ENCODE measurements at regions not wholly inside any gene's neighbourhood (a gene's known extent, or its start where the extent isn't known, plus 50 kb on each side); places are given as distances from the start of the nearest gene placed in this dataset.

DNA sequence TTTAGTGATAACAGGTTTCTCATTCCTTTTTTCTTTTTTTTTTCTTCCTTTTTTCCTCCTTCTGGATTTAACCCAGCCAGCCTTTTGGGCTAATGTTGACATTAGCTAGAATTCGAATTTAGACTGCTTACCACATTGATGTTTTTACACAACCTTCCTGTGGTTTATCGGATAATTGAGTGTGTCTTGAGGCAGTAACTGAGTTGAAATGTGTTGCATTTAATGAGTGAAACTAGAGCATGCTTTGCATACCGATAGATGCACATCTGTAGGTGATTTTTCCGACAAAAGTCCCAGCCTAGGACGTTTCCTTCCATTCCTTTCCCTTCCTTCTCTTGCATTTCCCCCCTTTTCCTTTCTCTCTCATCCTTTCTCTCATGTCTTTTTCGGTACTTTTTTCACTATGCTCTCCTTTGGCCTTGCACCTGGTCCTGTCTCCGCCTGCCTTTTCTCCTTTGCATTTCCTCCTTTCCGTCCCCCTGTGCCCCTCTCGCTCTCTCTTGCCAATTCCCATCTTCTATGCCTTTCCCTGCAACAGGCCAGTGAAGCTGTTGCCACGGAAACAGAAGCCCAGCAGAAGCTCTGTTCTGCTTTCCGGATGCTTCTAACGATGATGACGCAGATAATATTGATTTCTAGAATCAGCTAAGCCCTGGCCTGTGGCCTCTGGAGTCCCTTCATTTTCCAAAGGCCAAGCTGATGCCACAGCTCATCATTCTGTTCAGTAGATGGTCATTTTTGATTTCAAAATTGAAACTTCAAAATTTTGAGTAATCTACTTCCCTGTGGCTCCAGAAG, 76.1 kb downstream of the SLC25A47 start:
- no peak for DNase-seq (ENCODE audit: low read depth)

DNA sequence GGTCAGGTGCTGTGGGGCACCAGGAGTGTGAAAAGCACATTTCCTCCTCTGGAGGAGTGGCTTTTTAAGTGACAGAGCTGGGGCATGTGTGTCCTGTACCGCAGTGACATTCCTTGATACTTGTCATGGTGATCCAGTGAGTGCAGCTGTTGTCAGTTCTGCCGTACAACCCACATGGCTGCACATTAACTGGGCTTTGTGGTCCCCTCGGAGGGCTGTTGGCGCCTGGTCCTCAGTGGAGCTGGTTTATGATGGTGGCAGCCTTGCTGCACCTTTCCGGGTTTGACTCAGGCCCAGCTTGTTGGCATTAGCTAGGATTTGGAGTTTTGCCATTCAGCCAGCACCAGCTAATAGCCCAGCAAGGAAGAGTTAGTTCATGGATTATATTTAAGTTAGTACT, 77.0 kb downstream of the SLC25A47 start:
- DNase-seq (ENCODE audit: low read depth), result no peak

DNA sequence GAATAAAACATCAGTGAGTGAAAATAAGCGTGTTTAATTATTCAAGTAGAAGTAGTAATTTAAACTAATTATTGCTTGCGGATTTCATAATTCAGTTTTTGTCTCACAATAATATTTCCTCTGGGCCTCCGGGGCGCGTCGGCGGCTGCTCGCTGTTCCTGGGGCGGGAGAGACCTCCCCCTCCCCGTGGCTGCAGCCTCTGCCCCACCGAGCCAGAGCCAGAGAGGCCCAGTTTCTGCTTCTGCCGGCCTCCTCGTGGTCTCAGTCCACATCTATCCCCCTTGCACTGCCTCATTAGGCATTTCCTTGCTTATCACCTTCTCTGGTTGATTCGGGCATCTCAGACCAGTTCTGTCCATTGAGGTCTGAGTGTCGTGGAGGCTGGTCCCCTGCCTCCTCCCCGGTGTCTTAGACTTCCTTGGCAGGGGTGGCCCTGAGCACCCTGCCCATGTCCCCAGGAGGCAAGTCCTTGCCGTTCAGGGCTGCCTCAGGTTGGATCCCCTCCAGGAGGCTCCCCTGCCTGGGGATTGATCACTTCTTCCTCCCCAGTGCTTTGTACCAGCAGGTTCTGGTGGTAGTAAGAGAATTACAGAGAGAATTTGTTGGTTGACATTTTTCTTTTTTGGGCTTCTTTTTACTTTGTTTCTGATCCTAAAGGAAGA, 78.0 kb downstream of the SLC25A47 start:
- DNase-seq (ENCODE audit: low read depth), result no peak

DNA sequence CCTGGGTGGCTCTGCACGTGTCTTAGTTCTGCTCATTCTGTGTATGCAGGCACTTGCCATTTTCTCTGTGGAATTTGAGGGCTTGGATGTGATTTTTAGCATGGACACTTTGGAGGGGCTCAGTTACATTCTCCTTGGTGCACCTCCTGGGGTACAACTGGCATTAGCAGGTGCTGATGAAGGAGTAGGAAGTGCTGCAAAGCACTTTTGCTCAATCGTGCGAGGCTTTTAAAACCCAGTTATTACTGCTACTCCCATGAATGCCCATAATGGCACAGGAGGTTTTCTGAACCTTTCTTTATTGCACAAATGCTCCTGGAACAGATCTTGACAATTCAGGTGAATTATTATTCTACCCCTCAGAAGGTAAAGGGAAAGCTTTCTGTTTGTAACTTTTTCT, 78.7 kb downstream of the SLC25A47 start:
- DNase-seq (ENCODE audit: low read depth), result no peak

DNA sequence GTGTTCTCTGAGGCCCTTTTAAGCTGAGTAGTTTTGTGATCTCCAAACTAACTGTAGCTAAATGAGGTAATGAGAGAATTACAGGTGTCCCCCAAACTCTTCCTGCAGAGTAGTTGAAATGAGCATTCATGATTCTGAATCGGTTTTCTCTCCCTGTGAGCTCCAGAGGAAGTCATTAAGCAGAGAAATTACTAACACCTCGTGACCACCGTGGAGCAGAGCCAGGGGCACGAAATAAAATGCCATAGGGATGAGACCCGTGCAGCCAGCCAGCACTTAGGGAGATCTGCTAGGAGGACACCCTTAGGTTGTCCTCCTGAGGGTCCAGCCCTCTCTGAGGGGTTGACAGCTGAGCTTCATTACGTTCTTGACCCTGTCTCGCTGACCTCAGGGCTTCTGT, 79.5 kb downstream of the SLC25A47 start:
- DNase-seq (ENCODE audit: low read depth), result no peak

DNA sequence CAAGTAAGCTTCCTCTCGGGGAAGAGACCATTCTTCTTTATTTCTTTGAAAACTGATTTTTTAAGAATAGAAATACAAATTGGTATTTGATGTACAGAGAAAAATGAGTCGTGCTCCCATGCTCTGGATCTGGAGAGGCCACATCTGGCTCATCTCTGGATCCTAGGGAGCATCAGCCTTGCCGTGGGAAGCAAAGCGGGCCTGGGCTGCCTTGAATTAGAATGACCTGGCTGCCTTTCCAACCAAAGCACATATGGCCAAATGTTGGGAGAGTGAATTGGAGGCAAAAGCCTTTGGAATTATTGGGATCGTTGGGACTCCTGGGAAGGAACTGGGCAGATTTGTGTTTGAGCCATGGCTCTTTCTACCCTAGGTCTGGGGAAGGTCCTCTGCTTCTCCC, 80.0 kb downstream of the SLC25A47 start:
- no peak for DNase-seq (ENCODE audit: low read depth)

DNA sequence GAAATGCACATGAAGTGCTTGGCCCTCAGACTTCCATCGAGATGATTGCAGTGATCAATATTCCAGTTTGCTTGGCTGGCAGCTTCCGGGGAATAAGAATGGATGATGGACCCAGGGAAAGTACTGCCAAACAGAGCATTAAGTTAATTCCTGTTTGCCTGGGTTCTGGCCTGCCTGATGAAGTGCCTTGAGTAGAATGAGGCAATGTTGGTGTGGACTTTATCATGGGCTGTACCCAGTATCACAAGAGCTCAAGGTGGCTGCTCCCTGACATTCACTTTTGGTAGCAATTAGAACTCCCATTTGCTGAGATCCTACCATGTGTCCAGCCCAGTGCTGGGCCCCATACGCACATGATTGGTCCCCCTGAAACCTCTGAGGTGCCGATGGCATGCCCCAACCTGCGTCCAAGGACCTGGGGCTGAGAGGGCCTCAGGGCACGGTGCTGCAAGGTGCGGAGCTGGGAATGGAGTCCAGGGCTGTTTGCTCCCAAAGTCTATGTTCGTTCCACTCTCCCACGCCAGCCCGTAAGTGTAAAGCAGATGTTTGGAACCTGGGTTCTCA, 80.7 kb downstream of the SLC25A47 start:
- no peak for DNase-seq (ENCODE audit: low read depth)

DNA sequence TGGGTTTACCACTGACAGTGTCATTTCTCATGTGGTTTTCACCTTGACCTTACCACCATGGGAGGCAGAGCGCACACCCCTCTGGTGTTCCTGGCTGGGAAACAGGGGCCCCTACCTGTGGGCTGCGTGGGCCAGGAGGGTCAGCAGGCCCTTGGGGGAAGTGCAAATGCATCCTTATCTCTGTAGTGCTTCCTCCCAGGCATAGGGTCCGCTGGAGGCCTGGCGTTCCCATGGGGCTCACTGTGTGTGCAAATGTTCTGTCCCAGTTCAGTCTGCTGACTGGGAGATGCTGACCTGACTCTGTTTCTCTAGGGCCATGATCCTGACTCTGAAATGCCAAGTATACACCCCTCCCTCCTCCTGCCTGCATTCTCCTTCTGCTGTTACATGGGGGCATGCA, 81.3 kb downstream of the SLC25A47 start:
- DNase-seq (ENCODE audit: low read depth), result no peak

DNA sequence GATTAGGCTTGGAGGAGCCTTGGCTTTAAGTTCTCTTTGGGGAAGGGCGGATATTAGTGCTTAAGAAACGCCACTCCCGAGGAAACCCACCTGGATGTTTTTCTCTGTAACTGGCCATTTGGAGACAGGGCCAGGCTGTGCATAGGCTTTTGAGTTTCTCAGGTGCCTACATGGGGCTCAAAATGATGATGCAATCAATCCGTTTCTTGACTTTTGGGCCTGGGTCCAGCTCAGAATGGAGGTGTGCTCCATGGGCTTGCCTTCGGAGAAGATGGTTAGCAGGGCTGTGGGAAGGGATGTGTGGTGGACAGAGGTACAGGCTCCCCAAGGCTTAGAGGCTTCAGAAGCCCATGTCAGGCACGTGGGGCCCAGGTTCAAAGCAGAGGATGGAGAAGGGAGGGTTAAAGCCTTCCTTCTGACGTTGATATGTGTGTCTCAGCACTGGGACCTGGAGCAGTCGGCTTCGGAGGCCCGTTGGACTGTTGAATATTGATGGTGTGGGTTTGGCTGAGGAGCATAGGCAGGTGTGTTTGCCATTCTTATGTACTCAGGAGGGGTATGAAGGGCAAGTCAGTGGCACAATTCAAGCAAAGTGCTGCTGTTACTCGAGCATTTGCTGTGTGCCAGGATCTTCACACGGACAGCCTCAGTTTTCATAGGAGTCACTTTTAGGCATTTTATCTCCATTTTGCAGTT, 82.8 kb downstream of the SLC25A47 start:
- DNase-seq (ENCODE audit: low read depth), result no peak

DNA sequence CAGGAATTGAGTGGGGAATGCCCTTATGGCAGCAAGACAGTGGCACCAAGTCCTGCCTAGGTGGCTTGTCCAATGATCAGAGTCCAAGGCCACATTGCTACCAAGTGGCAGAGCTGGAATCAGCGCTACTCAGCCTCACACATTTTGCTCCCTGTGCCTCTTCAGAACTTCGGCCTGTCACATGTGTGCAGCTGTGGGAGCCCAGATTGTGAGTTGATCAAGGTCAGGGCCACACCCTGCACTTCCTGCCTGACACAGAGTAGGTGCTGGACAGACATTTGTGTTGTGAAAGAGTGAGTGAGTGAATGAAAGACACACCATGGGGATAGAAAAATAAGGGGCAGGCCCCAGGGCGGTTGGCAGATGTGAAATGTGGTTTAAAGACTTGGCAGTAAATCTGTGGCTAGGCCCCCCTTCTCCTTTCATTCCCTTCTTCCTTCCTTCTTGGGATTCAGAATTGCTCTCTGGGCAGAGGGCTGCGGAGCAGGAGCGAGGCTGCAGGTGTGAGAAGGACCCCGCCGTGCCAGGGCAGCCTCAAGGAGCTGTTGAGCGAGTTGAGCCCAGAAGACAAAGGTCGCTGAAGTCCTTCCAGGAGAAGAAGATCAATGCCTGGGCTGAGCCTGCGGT, 83.5 kb downstream of the SLC25A47 start:
- DNase-seq (ENCODE audit: low read depth), result peak; percentile 26

DNA sequence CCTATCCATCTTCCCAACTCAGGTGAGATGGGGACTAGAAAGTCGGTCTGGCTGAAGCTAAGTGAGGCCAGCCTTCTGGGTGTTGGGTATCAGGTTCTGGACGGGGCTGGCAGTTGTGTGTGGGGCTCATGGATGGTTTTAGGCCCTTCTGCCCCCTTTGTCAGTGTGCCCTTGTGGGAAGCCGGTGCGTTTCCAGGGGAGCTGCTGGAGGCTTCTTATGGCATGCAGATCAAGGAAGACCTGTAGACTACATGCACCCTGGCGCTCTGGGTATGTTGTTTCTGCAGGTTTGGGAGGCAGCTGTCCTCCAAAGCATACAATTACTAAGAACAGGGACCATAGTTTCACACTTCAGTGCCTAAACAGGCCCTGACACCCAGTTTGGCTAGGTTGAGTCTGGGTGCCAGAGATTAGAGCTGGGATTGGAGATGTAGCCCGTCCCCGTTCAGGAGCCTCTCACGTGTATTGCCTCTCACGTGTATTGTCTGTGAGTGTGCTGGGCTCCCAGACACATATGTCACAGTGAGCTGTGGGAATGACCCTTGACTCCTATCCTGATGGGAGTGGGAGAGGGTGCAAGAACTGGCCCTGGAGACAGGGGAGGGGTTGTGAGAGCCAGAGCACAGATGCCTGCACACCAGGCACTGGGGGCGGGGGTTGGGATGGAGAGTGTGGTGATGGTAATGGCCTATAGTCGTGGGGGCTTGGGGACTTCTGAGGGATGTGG, 84.4 kb downstream of the SLC25A47 start:
- DNase-seq (ENCODE audit: low read depth), result no peak

DNA sequence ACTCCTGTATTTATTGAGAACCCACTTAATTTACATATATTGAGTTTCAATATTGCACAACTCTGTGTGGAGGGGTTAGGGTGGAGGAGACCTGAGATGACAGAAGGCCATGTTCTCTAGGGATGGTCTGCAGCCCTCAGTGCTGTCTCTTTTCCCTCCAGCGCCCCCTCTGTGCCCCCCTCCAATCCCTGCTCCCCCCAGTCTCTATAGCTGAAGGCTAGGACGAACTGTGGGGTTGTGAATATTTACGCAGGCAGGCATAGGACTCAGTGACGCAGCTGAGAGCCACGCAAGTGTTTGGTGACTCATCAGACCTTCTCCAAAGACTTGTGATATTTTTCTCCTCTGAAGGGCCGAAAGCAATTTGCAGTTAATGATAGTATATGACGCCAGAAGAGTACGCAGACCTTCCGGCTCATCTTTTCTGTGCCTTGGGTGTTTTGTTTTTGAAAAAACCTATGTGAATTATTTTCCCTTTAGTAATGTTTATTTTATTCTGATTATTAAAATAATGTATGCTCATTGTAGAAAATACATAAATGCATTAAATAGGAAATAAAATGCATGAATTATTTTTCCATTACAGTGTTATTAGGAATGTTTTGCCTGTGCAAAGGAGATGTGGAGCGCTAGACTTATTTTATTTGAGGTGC, 85.3 kb downstream of the SLC25A47 start:
- peak; percentile 12 for DNase-seq (ENCODE audit: low read depth)

DNA sequence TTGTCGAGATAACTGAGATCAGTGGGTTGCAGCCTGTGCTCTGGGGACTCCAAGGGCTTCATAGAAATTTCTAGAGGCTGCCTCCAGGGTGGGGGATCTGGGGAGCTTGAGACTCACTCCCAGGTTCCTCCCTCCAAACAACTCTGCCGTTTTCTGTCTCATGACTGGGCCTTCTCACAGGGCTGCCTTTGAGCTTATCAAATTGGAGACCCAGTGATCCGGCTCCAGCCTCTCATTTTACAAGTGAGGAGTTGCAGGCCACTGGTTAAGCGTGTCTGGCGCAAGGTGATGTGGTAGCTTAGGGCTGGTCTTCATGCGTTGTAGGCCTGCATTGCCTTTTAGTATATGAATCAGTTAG, 85.8 kb downstream of the SLC25A47 start:
- DNase-seq (ENCODE audit: low read depth), result no peak

DNA sequence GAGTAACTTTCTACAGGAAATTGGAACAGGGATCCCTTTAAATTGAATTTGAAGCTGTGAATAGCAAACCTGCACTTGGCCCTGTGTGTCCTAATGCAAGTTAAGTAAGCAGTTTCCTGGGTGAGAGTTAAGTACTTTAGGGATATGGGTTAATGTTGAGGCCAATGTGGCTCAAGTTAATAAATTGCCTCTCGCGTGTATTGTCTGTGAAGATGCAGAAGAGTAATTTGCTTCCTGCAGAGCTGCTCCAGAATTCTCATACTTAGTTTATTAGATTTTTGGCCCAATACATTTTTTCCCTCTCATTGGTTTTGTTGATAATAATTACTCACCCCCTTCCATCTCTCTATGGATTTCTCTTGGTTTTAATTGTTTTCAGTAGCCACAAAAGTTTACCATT, 86.5 kb downstream of the SLC25A47 start:
- no peak for DNase-seq (ENCODE audit: low read depth)

DNA sequence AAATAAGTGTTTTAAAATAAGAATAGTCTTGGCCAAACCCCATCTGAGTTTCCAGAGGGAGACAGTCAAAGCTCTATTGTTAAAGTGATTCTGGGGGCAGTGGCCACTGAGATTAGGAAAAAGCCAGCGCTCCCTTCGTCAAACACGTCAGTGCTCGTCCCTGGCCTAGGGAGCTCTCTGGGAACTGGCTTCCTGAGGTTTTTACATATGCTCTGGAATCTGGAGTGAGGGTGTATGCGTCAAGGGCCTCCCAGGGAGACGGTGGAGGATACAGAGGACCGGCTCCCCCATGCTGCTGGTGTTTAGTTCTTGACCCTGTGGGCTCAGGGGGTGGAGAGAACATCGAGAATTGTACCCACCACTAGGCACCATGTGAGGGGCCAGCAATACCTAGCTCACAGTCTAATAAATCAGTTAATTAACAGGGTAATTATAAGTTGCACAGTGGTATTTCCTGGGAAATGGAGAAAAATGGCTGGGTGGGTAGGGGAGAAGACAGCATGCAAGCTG, 87.0 kb downstream of the SLC25A47 start:
- DNase-seq (ENCODE audit: low read depth), result no peak

DNA sequence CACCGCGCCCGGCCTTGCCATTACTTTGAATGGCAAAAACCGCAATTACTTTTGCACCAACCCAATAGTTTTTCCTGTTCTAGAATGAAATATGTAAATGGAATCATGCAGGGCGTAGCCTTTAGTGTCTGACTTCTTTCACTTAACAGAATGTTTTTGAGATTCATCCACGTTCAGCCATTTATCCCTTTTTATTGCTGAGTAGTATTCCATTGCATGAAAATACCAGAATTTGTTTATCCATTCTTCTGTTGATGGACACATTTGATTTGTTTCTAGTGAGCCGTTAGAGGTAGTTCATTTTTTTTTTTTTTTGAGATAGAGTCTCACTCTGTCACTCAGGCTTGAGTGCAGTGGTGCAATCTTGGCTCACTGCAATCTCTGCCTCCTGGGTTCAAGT, 90.6 kb downstream of the SLC25A47 start:
- no peak for DNase-seq (ENCODE audit: low read depth)

DNA sequence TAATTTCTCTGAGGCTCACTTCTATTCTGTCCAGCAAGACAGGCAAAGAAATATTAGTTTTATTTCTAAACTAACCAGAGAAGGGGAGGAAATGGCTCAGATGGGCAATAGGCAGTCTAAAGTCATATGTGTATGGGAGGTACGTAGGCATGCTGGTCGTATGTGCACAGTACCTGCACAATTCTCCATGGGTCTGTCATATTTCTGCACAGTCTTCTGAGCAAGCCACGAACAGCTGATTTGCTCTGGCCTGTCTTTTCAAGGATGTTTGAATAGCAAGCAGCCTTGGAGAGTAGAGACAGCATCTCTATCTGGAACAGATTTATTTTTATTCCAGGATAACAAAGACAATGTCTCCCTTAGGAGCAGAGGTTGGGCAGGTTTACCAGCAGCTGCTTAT, 92.1 kb downstream of the SLC25A47 start:
- DNase-seq (ENCODE audit: low read depth), result no peak

DNA sequence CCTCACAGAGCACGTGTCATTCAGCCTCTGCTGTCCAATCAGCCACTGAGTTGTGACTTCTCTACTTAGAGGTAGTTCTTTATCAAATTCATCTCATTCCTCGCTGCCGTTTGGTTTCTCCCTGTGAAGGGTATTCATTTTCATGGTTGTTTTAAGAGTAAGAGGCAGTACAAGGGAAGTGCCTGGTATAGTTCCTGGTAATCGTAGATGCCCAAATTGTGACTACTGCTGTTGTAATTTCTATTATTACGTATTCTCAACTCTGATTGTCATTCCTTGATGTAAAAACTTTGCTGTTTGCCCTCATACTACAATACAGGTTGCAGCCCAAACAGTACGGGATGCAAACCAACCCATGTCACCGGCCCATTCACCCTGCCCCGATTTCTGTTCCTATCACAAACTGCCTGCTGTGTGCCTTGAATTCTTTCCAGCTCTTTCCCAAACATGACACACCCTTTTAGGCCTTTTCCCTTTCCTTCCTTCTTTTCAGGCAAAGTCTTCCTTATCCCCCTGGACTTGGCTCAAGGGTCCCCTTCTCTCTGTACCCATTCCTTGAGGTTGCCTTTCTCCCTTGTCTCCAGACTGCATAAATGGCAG, 93.0 kb downstream of the SLC25A47 start:
- DNase-seq (ENCODE audit: low read depth), result no peak

DNA sequence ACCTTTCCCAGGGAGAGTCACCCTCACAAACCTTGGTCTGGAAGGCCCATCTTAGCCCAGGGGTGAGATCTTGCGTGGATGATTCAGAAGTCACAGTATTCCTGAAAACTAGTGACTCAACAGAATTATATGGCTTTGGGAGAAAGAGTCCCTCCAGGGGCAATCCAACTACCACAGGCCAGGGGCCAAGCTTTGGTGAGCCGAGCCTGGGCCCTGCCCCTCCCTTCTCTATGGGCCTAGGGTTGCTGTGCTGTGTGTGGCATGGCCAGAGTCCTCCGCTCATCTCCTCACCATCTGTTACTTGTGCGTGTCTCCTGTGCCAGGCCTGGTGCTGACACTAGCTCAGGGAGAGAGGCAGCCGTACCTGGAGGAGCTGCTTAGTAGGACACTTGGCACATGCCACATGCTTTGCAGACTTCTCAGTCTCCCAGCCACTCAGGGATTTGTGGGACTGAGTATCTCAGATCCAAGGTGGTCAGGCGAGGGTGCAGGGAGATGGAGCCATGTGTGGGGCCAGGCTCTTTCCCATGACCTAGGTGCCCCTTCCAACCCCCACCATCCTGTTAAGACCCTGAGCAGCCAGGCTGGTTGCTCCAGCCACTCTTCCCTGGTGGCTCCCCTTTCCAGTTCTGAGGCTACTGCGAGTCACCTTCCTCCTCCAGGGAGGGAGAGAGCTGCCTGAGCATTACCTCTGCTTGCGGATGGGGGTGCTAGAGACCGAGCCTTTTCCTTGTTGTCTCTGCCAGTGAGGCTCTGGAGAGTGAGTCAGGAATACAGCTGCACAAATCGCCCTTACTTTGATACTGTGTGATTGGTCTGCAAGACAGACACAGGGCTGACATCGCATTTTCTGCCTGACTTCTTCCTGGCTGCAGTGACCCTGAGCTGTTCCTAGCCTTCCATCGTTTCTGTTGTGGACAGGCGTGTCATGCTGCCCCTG, 94.1 kb downstream of the SLC25A47 start:
- no peak for DNase-seq (ENCODE audit: low read depth)

DNA sequence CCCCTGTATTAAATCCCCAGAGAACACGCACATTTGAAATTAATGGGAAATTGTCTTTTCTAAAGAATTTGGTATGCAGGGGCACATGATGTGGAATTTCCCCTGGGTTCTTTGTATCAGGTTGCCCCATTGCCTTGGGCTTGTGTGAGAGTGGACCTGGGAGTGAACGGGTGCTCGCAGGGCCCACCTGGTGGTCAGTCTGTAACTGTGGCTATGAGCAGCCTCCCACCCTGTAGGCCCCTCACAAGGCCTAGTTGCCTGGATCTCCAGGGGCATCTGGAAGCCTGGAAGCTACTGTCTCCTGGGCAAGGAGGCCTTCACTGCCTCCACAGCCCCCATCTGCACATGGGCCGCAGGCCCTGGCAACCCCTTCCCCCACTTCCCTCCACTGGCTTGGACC, 96.7 kb downstream of the SLC25A47 start:
- DNase-seq (ENCODE audit: low read depth), result no peak

All from stimulated activated CD8-positive, alpha-beta memory T cell treated with anti-CD3 and anti-CD28 coated beads, Interleukin-4, amount 100 ng/mL, for 24 hours (primary cell).